ENCODE measurements at regions not wholly inside any gene's neighbourhood (a gene's known extent, or its start where the extent isn't known, plus 50 kb on each side); places are given as distances from the start of the nearest gene placed in this dataset.

- Histone ChIP-seq H3K27me3 (no peaks in the 10 kb centered on the region), H3K4me1 (peaks cover 0 to 21% (median 17%) of the 10 kb centered on the region in 3 donors), H3K4me3 (no peak overlapping the region), H3K36me3 (no peaks in the 10 kb centered on the region), H3K27ac (peak overlapping the region in 1 of 4 donors; percentile 26), H3K9me3 (no peaks in the 10 kb centered on the region)
- ATAC-seq (no peak), DNase-seq (no peak), FAIRE-seq (peak; percentile 59)
- intact Hi-C loops (cut with DNase I) = no loop called here
- no peak for TF ChIP-seq CTCF (IDR thresholded peaks at IDR 0.05)
Measured at GRCh38 chr5:35483191-35483590, 134.5 kb upstream of the SPEF2 start.

- DNase-seq (no peak), FAIRE-seq (no peak), ATAC-seq (no peak)
- 79 to 85% methylated on average over 5 of the region's 5 CpGs for WGBS, 2 donors
- Histone ChIP-seq H3K36me3 (no peaks in the 10 kb centered on the region), H3K9me3 (no peaks in the 10 kb centered on the region), H3K27ac (no peak overlapping the region), H3K4me3 (no peak overlapping the region), H3K4me1 (peaks cover 0 to 21% (median 17%) of the 10 kb centered on the region in 3 donors), H3K27me3 (no peaks in the 10 kb centered on the region)
- no peak for TF ChIP-seq CTCF (IDR thresholded peaks at IDR 0.05)
- intact Hi-C loops (cut with DNase I) = no loop called here
Measured at GRCh38 chr5:35482167-35482755, 135.4 kb upstream of the SPEF2 start.

- no peaks in the 10 kb centered on the region for H3K27me3 ChIP-seq
- H3K4me3 ChIP-seq = peak overlapping the region in 2 of 4 donors; percentile 19 to 32
- H3K36me3 ChIP-seq = no peaks in the 10 kb centered on the region
- 15 to 23% methylated on average over 5 of the region's 5 CpGs for WGBS, 2 donors
- no peak for TF ChIP-seq CTCF (IDR thresholded peaks at IDR 0.05)
- peak overlapping the region; percentile 32 to 90 (median 61) for H3K27ac ChIP-seq
- intact Hi-C loops (cut with DNase I) = no loop called here
- DNase-seq (no peak), FAIRE-seq (peak; percentile 23), ATAC-seq (peak; percentile 80 to 95 (median 93))
- no peaks in the 10 kb centered on the region for H3K9me3 ChIP-seq
- H3K4me1 ChIP-seq = peaks cover 0 to 19% (median 13%) of the 10 kb centered on the region in 3 donors
Measured at GRCh38 chr5:35478856-35479682, 138.6 kb upstream of the SPEF2 start.

- Histone ChIP-seq H3K4me1 (peaks cover 0 to 13% (median 3%) of the 10 kb centered on the region in 3 donors), H3K36me3 (no peaks in the 10 kb centered on the region), H3K27me3 (no peaks in the 10 kb centered on the region), H3K27ac (peak overlapping the region in 2 of 4 donors; percentile 87 to 90), H3K4me3 (no peak overlapping the region), H3K9me3 (no peaks in the 10 kb centered on the region)
- TF ChIP-seq CTCF (IDR thresholded peaks at IDR 0.05) = no peak
- no peak for DNase-seq
- FAIRE-seq = no peak
- intact Hi-C loops (cut with DNase I) = no loop called here
- ATAC-seq = no peak
Measured at GRCh38 chr5:35477911-35478310, 139.8 kb upstream of the SPEF2 start.

GRCh38 chr5:35477321-35477720, 140.3 kb upstream of the SPEF2 start:
- no peak overlapping the region for H3K27ac ChIP-seq
- no peaks in the 10 kb centered on the region for H3K36me3 ChIP-seq
- DNase-seq = no peak
- H3K27me3 ChIP-seq = no peaks in the 10 kb centered on the region
- no peak for TF ChIP-seq CTCF (IDR thresholded peaks at IDR 0.05)
- no peak for ATAC-seq
- H3K9me3 ChIP-seq = no peaks in the 10 kb centered on the region
- H3K4me1 ChIP-seq = peaks cover 0 to 11% (median 3%) of the 10 kb centered on the region in 3 donors
- intact Hi-C loops (cut with DNase I) = no loop called here
- no peak for FAIRE-seq
- H3K4me3 ChIP-seq = no peak overlapping the region
